ENCODE measurements at regions not wholly inside any gene's neighbourhood (a gene's known extent, or its start where the extent isn't known, plus 50 kb on each side); places are given as distances from the start of the nearest gene placed in this dataset.

DNA sequence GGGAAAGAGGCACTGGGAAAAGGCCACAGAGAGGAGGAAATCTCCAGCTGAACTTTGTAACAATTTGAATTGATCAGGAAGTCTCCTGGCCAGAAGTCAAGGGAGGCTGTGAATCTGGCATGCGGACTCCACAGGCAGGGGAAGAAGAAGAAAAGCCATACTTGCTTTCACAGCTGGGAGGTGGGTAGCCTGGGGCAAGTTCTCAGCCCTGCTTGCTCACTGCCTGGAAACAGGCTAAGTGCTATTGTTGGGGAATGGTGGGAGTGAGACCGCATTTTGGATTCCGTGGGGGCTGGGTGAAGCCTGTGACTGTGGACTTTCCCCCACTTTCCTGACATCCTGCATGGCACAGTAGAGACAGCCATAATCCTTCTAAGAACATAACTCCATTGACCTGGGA is 168.8 kb upstream of the CD96 start:
- H3K9me3 ChIP-seq (ENCODE audit: control insufficient read depth, insufficient read depth, low read depth, low read length), result no peaks in the 10 kb centered on the region
- POLR2A ChIA-PET, result no interaction called here
- H3K36me3 ChIP-seq (ENCODE audit: control insufficient read depth, insufficient read depth, low read length), result no peaks in the 10 kb centered on the region
- H3K4me1 ChIP-seq (ENCODE audit: control insufficient read depth, insufficient read depth, low read length), result no peaks in the 10 kb centered on the region
- DNase-seq (ENCODE audit: low read depth, low spot score), result no peak
- no peak for ATAC-seq
- in situ Hi-C loops (cut with HindIII; ENCODE audit: low pct_unique_long_range_greater_than_20kb, low sequenced_read_pairs) (no loop called here), intact Hi-C loops (cut with micrococcal nuclease; ENCODE audit: unreplicated experiment) (no loop called here)
- CTCF ChIA-PET, result no interaction called here
- TF ChIP-seq TCF7L2 (IDR thresholded peaks at IDR 0.05; ENCODE audit: low read depth, low read length), result no peak
- no peak for TF ChIP-seq POLR2AphosphoS5 (IDR thresholded peaks at IDR 0.05; ENCODE audit: low read depth, low read length)
- TF ChIP-seq, protein P1, sequence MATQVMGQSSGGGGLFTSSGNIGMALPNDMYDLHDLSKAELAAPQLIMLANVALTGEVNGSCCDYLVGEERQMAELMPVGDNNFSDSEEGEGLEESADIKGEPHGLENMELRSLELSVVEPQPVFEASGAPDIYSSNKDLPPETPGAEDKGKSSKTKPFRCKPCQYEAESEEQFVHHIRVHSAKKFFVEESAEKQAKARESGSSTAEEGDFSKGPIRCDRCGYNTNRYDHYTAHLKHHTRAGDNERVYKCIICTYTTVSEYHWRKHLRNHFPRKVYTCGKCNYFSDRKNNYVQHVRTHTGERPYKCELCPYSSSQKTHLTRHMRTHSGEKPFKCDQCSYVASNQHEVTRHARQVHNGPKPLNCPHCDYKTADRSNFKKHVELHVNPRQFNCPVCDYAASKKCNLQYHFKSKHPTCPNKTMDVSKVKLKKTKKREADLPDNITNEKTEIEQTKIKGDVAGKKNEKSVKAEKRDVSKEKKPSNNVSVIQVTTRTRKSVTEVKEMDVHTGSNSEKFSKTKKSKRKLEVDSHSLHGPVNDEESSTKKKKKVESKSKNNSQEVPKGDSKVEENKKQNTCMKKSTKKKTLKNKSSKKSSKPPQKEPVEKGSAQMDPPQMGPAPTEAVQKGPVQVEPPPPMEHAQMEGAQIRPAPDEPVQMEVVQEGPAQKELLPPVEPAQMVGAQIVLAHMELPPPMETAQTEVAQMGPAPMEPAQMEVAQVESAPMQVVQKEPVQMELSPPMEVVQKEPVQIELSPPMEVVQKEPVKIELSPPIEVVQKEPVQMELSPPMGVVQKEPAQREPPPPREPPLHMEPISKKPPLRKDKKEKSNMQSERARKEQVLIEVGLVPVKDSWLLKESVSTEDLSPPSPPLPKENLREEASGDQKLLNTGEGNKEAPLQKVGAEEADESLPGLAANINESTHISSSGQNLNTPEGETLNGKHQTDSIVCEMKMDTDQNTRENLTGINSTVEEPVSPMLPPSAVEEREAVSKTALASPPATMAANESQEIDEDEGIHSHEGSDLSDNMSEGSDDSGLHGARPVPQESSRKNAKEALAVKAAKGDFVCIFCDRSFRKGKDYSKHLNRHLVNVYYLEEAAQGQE (IDR thresholded peaks at IDR 0.05; ENCODE audit: insufficient read depth in 1 of 2, low read depth in 2 of 2, low read length in 1 of 2), result no peak
- TF ChIP-seq, protein P2, sequence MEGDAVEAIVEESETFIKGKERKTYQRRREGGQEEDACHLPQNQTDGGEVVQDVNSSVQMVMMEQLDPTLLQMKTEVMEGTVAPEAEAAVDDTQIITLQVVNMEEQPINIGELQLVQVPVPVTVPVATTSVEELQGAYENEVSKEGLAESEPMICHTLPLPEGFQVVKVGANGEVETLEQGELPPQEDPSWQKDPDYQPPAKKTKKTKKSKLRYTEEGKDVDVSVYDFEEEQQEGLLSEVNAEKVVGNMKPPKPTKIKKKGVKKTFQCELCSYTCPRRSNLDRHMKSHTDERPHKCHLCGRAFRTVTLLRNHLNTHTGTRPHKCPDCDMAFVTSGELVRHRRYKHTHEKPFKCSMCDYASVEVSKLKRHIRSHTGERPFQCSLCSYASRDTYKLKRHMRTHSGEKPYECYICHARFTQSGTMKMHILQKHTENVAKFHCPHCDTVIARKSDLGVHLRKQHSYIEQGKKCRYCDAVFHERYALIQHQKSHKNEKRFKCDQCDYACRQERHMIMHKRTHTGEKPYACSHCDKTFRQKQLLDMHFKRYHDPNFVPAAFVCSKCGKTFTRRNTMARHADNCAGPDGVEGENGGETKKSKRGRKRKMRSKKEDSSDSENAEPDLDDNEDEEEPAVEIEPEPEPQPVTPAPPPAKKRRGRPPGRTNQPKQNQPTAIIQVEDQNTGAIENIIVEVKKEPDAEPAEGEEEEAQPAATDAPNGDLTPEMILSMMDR (IDR thresholded peaks at IDR 0.05), result no peak
- no peaks in the 10 kb centered on the region for H3K27me3 ChIP-seq (ENCODE audit: control insufficient read depth, insufficient read depth, low read length)
- no peak overlapping the region for H3K4me3 ChIP-seq (ENCODE audit: low read depth in 2 of 2, low read length in 2 of 2)
- no TSS peak for BruUV-seq (replicated peaks)
- H3K27ac ChIP-seq (ENCODE audit: low read length), result no peak overlapping the region

DNA sequence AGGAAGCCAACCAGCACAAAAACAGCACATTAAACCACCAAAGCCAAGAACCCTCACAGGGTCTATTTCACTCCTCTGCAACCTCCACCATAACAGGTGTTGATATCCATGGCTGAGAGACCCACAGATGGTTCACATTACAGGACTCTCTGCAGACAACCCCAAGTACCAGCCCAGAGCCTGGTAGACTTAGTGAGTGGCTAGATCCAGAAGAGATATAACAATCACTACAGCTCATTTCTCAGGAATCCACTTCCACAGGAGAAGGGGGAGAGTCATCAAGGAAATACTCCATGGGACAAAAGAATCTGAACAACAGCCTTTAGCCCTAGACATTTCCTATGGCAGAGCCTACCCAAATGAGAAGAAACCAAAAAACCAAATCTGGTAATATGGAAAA is 168.1 kb upstream of the CD96 start:
- Histone ChIP-seq H3K9me3 (ENCODE audit: control insufficient read depth, insufficient read depth, low read depth, low read length) (no peaks in the 10 kb centered on the region), H3K36me3 (ENCODE audit: control insufficient read depth, insufficient read depth, low read length) (no peaks in the 10 kb centered on the region), H3K27ac (ENCODE audit: low read length) (no peak overlapping the region), H3K27me3 (ENCODE audit: control insufficient read depth, insufficient read depth, low read length) (no peaks in the 10 kb centered on the region), H3K4me1 (ENCODE audit: control insufficient read depth, insufficient read depth, low read length) (no peaks in the 10 kb centered on the region), H3K4me3 (ENCODE audit: low read depth in 2 of 2, low read length in 2 of 2) (no peak overlapping the region)
- BruUV-seq (replicated peaks), result no TSS peak
- ChIA-PET CTCF (no interaction called here), POLR2A (interaction anchor here (0.6 kb wide), 1 partner anchor 136 kb away, joined by 5 read pairs; no protein-coding TSS in a partner anchor)
- in situ Hi-C loops (cut with HindIII; ENCODE audit: low pct_unique_long_range_greater_than_20kb, low sequenced_read_pairs), result no loop called here
- TF ChIP-seq, protein P1 (IDR thresholded peaks at IDR 0.05; ENCODE audit: insufficient read depth in 1 of 2, low read depth in 2 of 2, low read length in 1 of 2), result no peak
- no peak for TF ChIP-seq POLR2AphosphoS5 (IDR thresholded peaks at IDR 0.05; ENCODE audit: low read depth, low read length)
- TF ChIP-seq, protein P2 (IDR thresholded peaks at IDR 0.05), result no peak
- TF ChIP-seq TCF7L2 (IDR thresholded peaks at IDR 0.05; ENCODE audit: low read depth, low read length), result no peak
- TF ChIP-seq SIN3A (IDR thresholded peaks at IDR 0.05; ENCODE audit: borderline replicate concordance, insufficient read depth, low read depth, low read length), result no peak
- DNase-seq (ENCODE audit: low read depth, low spot score) (no peak), ATAC-seq (no peak)
- intact Hi-C loops (cut with micrococcal nuclease; ENCODE audit: unreplicated experiment), result no loop called here

Measured in Panc1 (cell line).